ENCODE measurements at regions not wholly inside any gene's neighbourhood (a gene's known extent, or its start where the extent isn't known, plus 50 kb on each side); places are given as distances from the start of the nearest gene placed in this dataset.

GRCh38 chr13:106700439-106700838 is 132.5 kb upstream of the ARGLU1 start:
- TF ChIP-seq CTCF (IDR thresholded peaks at IDR 0.05) (no peak), POLR2A (IDR thresholded peaks at IDR 0.05) (no peak)
